ENCODE measurements at regions not wholly inside any gene's neighbourhood (a gene's known extent, or its start where the extent isn't known, plus 50 kb on each side); places are given as distances from the start of the nearest gene placed in this dataset.

DNA sequence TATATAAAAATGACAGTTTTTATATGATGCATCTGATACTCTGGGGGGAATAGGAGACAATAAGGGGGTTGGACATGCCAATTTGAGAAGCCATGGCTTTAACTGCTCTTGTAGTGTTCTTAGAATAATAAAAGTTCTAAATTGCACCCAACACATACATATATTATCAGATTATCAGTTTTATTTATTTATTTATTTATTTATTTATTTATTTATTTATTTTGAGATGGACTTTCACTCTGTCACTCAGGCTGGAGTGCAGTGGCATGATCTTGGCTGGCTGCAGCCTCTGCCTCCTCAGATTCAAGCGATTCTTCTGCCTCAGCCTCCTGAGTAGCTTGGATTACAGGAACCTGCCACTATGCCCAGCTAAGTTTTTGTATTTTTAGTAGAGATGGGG is 356.8 kb downstream of the TLL1 start:
- H3K27me3 ChIP-seq = no peaks in the 10 kb centered on the region
- no peaks in the 10 kb centered on the region for H3K36me3 ChIP-seq
- DNase-seq = no peak
- no peak overlapping the region for H3K4me3 ChIP-seq
- WGBS, 2 donors = 94 to 98% methylated on average over 1 of the region's 1 CpG
- no peaks in the 10 kb centered on the region for H3K4me1 ChIP-seq
- intact Hi-C loops (cut with DNase I) = no loop called here
- TF ChIP-seq, protein P1, sequence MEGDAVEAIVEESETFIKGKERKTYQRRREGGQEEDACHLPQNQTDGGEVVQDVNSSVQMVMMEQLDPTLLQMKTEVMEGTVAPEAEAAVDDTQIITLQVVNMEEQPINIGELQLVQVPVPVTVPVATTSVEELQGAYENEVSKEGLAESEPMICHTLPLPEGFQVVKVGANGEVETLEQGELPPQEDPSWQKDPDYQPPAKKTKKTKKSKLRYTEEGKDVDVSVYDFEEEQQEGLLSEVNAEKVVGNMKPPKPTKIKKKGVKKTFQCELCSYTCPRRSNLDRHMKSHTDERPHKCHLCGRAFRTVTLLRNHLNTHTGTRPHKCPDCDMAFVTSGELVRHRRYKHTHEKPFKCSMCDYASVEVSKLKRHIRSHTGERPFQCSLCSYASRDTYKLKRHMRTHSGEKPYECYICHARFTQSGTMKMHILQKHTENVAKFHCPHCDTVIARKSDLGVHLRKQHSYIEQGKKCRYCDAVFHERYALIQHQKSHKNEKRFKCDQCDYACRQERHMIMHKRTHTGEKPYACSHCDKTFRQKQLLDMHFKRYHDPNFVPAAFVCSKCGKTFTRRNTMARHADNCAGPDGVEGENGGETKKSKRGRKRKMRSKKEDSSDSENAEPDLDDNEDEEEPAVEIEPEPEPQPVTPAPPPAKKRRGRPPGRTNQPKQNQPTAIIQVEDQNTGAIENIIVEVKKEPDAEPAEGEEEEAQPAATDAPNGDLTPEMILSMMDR (IDR thresholded peaks at IDR 0.05) = no peak
- TF ChIP-seq POLR2AphosphoS5 (IDR thresholded peaks at IDR 0.05) = no peak
- TF ChIP-seq EP300 (IDR thresholded peaks at IDR 0.05) = no peak
- no peak for TF ChIP-seq POLR2A (IDR thresholded peaks at IDR 0.05)
- H3K9me3 ChIP-seq = no peaks in the 10 kb centered on the region
- no peak overlapping the region for H3K27ac ChIP-seq

DNA sequence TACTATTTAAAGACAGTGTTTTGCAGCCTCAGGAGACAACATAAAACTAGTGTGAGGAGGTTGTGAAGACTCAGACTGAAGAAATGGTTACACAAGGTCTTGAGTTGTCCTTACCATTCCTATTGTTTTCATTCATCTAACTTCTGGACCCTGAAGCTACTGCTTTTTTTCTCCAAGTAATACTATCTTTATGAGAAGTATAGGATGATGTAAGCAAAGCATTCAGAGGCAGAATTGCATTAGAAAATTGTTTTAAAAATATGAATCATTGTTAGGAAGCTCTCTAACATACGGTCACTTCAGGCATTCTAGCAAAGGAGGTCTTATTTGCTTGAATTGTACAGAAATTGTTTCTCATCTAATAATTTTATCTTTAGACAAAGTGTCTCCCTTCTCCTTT is 357.8 kb downstream of the TLL1 start:
- Histone ChIP-seq H3K9me3 (no peaks in the 10 kb centered on the region), H3K27ac (no peak overlapping the region), H3K4me3 (no peak overlapping the region), H3K4me1 (no peaks in the 10 kb centered on the region), H3K27me3 (no peaks in the 10 kb centered on the region), H3K36me3 (no peaks in the 10 kb centered on the region)
- TF ChIP-seq, protein P1 (IDR thresholded peaks at IDR 0.05) = no peak
- TF ChIP-seq POLR2AphosphoS5 (IDR thresholded peaks at IDR 0.05) = no peak
- TF ChIP-seq POLR2A (IDR thresholded peaks at IDR 0.05) = no peak
- no peak for TF ChIP-seq EP300 (IDR thresholded peaks at IDR 0.05)
- WGBS, 2 donors = 81 to 84% methylated on average over 1 of the region's 1 CpG
- intact Hi-C loops (cut with DNase I) = no loop called here
- no peak for DNase-seq

DNA sequence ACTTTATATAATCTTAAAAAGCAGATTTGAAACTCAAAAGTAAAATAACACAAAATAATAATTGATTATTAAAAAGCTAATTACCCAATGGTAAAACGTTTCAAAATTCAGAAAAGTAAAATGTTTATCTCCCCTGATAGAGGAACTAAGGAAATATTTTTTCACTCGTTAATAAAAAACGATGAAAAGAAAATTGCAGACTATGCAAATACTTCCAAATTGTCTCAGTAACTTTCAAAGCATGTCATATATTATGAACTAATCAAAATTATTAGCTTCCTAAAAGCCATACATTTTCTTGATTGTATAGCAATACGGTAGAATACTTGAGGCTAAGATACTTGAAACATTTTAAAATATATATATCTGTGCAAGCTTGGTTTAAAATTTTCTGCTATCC is 366.3 kb downstream of the TLL1 start:
- H3K27me3 ChIP-seq = no peaks in the 10 kb centered on the region
- H3K4me1 ChIP-seq = no peaks in the 10 kb centered on the region
- no peak overlapping the region for H3K4me3 ChIP-seq
- TF ChIP-seq POLR2AphosphoS5 (IDR thresholded peaks at IDR 0.05) = no peak
- no peak for TF ChIP-seq POLR2A (IDR thresholded peaks at IDR 0.05)
- TF ChIP-seq, protein P1 (IDR thresholded peaks at IDR 0.05) = no peak
- no peak for TF ChIP-seq EP300 (IDR thresholded peaks at IDR 0.05)
- H3K36me3 ChIP-seq = no peaks in the 10 kb centered on the region
- H3K27ac ChIP-seq = no peak overlapping the region
- intact Hi-C loops (cut with DNase I) = no loop called here
- no peak for DNase-seq
- 78 to 89% methylated on average over 4 of the region's 4 CpGs for WGBS, 2 donors
- no peaks in the 10 kb centered on the region for H3K9me3 ChIP-seq

DNA sequence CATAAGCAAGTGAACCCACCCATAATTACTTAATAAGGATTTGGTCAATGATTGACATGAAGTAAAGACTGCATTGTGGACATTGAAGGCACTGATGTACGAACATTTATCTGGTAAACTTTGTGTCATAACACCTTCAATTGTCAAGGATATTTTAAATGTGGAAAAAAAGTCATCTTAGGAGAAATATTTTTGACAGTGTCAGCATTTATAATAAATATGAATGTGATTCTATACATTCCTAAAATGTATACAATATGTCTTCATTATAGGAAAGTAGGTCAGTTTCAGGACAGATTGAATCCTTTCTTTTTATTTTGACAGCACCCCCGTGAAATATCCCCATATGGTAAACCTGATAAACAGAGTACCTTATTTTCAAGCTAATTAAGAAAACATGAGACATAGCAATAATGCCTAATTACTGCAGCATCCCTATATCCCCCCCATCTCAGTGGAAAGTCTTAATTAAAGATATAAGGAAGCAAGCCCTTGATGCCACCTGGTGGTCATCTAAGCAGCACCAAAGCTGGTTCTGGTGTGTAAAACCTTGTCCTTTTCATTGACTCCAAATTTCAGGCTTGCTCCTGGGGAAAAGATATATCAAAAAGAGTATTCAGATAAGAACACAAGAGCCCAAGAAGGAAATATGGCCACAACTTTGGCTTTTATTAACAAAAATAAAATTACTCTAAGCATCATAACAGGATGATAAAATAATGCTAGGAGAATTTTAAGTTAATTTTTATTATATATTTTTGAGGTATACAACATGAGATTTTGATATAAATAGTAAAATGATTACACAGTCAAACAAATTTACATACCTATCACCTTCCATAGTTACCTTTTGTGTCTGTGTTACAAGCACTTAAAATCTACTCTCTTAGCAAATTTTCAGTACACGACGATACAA is 379.7 kb downstream of the TLL1 start:
- H3K27me3 ChIP-seq = no peaks in the 10 kb centered on the region
- DNase-seq = no peak
- TF ChIP-seq EP300 (IDR thresholded peaks at IDR 0.05) (no peak), POLR2A (IDR thresholded peaks at IDR 0.05) (no peak)
- TF ChIP-seq, protein P1 (IDR thresholded peaks at IDR 0.05) = peak in 1 of 4 experiments; percentile 21
- 53 to 75% methylated on average over 4 of the region's 4 CpGs for WGBS, 2 donors
- H3K4me3 ChIP-seq = no peak overlapping the region
- H3K27ac ChIP-seq = no peak overlapping the region
- intact Hi-C loops (cut with DNase I) = no loop called here
- no peaks in the 10 kb centered on the region for H3K36me3 ChIP-seq
- H3K9me3 ChIP-seq = no peaks in the 10 kb centered on the region
- H3K4me1 ChIP-seq = no peaks in the 10 kb centered on the region

All from sigmoid colon (tissue), 6 donors.